ENCODE measurements at regions not wholly inside any gene's neighbourhood (a gene's known extent, or its start where the extent isn't known, plus 50 kb on each side); places are given as distances from the start of the nearest gene placed in this dataset.
A peak's percentile ranks its signal among the peaks of the same experiment; 100 is the strongest.

DNA sequence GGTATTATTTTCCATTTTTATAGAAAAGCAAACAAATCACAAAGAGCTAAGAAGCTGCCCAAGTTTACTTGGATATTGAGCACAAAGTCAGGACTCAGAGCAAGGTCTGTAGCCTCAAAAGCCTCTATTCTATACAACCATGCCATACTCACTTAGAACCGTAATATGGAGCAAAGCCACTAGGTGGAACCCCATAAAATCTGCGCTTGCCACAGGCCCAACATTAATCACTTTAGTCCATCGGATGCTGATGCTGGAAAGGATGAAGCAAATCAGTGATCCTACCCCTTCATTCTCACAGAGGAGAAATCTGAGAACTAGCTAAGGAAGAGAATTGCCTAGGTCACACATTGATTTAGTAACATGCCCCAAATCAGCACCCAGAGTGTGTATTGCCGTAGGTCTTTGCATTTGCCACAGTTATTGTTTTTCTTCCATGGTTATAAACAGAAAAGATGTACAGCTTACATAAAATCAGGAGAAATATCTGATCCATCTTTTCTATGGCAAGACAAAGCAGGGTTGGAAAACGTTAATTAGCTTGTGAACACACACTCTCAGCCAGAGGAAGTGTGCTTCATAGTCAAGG lies 56.7 kb upstream of the RAB38 start:
- Mint-ChIP-seq H3K27ac (ENCODE audit: unreplicated experiment) (no peak overlapping the region), H3K27me3 (ENCODE audit: unreplicated experiment) (peaks cover 3% of the 10 kb centered on the region), H3K9me3 (ENCODE audit: unreplicated experiment) (peaks cover 3% of the 10 kb centered on the region), H3K4me3 (ENCODE audit: unreplicated experiment) (no peak overlapping the region), H3K36me3 (ENCODE audit: unreplicated experiment) (peaks cover 7% of the 10 kb centered on the region), H3K4me1 (ENCODE audit: low read depth, unreplicated experiment) (no peaks in the 10 kb centered on the region)
- TF ChIP-seq, protein P1, sequence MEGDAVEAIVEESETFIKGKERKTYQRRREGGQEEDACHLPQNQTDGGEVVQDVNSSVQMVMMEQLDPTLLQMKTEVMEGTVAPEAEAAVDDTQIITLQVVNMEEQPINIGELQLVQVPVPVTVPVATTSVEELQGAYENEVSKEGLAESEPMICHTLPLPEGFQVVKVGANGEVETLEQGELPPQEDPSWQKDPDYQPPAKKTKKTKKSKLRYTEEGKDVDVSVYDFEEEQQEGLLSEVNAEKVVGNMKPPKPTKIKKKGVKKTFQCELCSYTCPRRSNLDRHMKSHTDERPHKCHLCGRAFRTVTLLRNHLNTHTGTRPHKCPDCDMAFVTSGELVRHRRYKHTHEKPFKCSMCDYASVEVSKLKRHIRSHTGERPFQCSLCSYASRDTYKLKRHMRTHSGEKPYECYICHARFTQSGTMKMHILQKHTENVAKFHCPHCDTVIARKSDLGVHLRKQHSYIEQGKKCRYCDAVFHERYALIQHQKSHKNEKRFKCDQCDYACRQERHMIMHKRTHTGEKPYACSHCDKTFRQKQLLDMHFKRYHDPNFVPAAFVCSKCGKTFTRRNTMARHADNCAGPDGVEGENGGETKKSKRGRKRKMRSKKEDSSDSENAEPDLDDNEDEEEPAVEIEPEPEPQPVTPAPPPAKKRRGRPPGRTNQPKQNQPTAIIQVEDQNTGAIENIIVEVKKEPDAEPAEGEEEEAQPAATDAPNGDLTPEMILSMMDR (IDR thresholded peaks at IDR 0.05; ENCODE audit: partially characterized antibody, unreplicated experiment): peak; percentile 81
- no peak for DNase-seq

- Mint-ChIP-seq H3K4me1 (ENCODE audit: low read depth, unreplicated experiment) (no peaks in the 10 kb centered on the region), H3K27ac (ENCODE audit: unreplicated experiment) (no peak overlapping the region), H3K27me3 (ENCODE audit: unreplicated experiment) (no peaks in the 10 kb centered on the region), H3K36me3 (ENCODE audit: unreplicated experiment) (peaks cover 11% of the 10 kb centered on the region), H3K4me3 (ENCODE audit: unreplicated experiment) (no peak overlapping the region), H3K9me3 (ENCODE audit: unreplicated experiment) (peaks cover 5% of the 10 kb centered on the region)
- TF ChIP-seq, protein P1 (IDR thresholded peaks at IDR 0.05; ENCODE audit: partially characterized antibody, unreplicated experiment): no peak
- no peak for DNase-seq
Measured at GRCh38 chr11:88229303-88229702, 54.1 kb upstream of the RAB38 start.
